Skin of body (tissue), 1 donor: ENCODE measurements at regions not wholly inside any gene's neighbourhood (a gene's known extent, or its start where the extent isn't known, plus 50 kb on each side); places are given as distances from the start of the nearest gene placed in this dataset.
A peak's percentile ranks its signal among the peaks of the same experiment; 100 is the strongest.
"Not testable (repeated sequence)": the region's sequence is repeated elsewhere in the genome, so short reads cannot be mapped to it uniquely, and the experiment has no call there.

ENCODE experiments used
- DNase-seq: peaks from one replicate; lab custom pipeline; 2025; lab: John Stamatoyannopoulos, UW

DNA sequence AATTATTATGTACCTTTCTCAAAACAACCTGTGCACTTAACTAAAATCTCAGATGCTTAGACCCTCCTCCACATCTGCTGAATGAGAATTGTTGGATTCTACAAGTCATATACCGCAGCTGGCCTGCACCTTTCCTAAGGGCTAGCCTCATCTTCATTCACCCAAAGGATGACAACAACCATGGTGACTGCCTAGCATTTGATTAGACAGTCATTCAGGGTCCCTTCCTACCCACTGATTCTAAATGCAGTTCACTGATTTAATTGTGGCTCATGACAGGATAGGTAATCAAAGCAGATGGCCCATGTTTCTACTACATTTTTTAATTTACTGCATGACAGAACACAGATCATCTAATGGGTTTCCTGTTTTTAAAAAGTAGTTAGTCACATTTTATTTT lies 551.9 kb upstream of the SLC10A2 start:
- no peak for DNase-seq

GRCh38 chr13:103615771-103616170 lies 549.6 kb upstream of the SLC10A2 start:
- DNase-seq, result no peak

- DNase-seq, result peak; percentile 39
These were observed 548.5 kb upstream of the SLC10A2 start for GRCh38 chr13:103614761-103615160.

DNA sequence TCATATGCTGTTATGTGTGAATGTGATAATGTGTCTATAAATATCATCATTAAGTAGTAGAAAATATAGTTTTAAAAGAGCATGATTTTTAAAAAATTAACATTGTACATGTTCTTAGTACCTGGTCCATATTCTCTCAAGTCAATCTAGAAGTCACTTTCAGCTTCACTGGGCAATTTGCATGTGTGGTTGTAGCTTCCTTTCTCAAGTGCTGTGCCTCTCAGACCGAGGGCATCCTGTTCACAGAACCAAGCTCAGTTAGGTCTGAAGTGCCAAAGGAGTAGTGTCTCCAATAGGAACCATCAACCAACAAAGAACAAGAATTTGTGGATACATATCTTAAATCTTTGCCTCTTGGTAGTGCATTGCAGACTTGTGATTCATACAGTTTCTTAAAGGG lies 541.8 kb upstream of the SLC10A2 start:
- no peak for DNase-seq

GRCh38 chr13:103605546-103606326 lies 539.5 kb upstream of the SLC10A2 start:
- DNase-seq, result no peak

DNA sequence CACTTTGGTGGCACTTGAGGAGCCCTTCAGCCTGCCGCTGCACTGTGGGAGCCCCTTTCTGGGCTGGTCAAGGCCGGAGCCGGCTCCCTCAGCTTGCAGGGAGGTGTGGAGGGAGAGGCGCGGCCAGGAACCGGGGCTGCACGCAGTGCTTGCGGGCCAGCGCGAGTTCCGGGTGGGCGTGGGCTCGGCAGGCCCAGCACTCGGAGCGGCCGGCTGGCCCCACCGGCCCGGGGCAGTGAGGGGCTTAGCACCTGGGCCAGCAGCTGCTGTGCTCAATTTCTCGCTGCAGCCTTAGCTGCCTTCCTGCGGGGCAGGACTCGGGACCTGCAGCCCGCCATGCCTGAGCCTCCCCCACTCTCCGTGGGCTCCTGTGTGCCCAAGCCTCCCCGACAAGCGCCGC lies 533.7 kb upstream of the SLC10A2 start:
- DNase-seq, result not testable (repeated sequence)

- peak; percentile 43 for DNase-seq
These were observed 532.5 kb upstream of the SLC10A2 start for GRCh38 chr13:103598671-103599070.

GRCh38 chr13:103573446-103573845 lies 507.2 kb upstream of the SLC10A2 start:
- DNase-seq, result no peak

DNA sequence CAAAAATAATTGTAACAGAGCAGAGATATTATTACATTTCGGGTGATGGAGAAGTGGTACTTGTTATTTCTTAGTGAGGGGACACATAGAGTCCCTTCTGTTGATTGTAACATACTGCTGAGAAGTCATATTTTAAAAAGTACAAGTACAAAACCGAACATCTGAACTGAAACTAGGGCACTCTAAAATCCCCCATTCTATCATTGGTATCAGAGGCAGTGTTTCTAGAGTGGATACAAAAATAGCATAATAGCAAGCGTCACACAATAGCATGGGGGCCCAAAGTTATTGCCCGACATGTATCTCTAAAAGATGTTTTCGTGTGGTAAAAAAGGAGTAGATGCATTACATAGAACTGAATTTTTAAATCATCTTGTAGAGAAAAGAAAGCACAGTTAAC lies 502.1 kb upstream of the SLC10A2 start:
- DNase-seq, result no peak

DNA sequence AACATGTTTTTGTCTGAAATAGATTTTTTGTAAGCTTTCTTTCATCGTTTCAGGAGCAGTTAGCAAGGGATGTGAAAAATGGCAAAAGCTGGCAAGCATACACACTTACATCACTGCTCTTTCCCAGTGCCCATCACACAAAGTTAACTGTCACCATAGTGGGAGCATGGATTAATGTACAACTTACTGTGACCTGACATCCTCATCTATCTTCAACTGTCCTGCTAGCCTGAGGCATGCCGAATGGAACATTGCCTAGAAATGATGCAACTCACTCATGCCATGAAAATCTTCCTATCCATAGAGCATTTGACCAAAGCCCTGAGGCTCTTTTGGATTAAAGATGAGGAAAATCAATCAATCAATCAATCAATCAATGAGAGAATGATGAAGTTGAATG lies 491.7 kb upstream of the SLC10A2 start:
- DNase-seq, result no peak

GRCh38 chr13:103556681-103557080 lies 490.5 kb upstream of the SLC10A2 start:
- DNase-seq, result no peak

DNA sequence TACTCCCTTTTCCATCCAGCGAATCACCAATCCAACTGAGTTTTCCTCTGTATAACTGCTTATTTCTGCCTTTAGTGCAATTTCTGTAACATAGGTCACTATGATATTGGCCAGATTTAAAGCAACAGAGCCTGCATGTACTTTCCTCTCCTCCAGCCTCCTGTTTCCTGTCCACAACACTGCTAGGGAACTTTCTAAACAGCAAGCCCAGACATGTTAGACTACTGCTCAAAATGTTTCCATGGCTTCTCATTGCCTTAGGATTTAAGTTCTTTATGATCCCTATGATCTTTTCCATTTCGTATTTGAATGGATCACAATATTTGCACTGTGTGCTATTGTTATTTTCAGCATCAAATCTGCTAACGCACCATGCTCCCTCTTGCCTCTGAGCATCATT lies 481.7 kb upstream of the SLC10A2 start:
- no peak for DNase-seq

DNA sequence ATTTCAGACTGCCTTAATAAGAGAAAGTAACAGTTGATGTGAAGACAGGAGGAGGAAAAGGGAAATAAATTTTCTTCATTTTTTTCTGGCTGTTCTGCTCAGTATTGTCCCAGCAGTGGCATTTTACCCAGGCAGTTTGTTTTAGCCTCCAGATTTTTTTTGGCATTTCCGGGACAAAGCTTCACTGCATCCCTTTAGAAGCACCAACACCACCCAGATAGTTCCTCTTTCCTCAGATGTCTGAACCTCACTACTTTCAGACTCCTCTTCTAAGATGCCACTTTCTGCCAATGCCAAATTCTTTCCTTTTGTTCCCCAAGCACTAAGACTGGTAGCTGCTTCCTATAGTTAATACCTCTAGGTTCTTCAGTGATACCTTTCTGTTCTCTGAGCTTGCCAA lies 480.1 kb upstream of the SLC10A2 start:
- no peak for DNase-seq

GRCh38 chr13:103542648-103543047 lies 476.4 kb upstream of the SLC10A2 start:
- no peak for DNase-seq

DNA sequence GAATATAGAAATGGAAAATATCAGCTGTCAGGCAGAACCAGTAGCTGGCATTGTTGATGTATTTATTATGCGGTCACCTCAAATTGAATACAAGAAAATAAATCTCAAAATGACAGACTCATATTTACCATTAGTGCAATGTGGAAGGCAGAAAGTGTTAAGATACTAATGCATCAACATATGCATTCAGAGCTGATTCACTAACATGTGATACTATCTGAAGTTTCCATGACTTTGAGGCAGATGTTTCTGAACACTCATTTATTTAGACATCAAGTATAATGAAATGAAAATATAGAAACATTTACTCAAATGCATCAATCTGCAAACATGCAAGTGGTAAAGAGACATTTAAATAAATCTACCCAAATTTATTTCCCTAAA lies 474.2 kb upstream of the SLC10A2 start:
- peak; percentile 15 for DNase-seq

DNA sequence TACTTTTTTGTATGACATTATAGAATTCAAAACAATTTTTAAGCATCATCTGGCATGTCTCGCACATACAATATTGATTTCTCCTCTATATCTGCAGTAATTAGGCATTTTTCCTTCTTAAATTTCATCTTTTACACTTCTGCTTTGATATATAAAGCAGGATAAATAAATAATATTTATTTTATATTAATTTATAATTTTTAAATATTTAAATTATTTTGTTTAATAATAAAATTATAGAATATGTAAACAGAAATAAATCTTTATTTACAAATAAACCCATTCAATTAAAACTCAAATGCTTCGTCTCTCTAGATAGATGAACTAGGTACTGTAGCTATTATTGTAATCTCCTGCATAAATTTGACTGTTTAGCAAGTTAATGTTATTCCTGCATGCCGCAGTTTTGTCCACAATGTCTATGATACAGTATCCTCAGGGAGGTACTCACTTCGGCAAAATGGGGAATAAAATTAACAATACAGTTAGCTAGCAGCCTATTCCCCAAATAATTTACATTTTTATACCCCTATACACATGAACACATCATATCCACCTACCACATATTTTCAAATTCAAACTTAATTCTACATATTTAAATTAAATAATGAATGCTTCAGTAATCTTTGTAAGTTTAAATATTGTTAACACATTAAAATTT lies 473.6 kb upstream of the SLC10A2 start:
- DNase-seq, result no peak

GRCh38 chr13:103539265-103539664 lies 473.0 kb upstream of the SLC10A2 start:
- no peak for DNase-seq

GRCh38 chr13:103537616-103538015 lies 471.4 kb upstream of the SLC10A2 start:
- no peak for DNase-seq

DNA sequence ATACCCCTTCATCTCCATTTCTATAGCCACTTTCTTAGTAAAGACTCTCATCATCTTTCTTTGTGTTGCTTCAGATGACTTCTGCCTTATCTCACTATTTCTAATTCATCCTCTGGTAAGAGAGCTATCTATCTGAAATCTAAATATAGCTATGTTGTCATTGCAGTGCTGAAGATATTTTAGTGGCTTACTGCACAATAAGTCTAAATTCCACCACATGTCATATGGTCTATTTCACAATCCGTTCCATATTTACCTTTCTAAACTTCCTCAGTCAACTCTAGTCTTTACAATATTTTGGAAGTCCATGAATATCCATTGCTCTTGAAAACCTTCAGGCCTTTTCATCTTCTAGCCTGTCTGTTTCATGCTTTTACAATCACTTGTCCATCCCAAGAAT lies 465.1 kb upstream of the SLC10A2 start:
- no peak for DNase-seq

GRCh38 chr13:103528437-103528836 lies 462.2 kb upstream of the SLC10A2 start:
- no peak for DNase-seq

DNA sequence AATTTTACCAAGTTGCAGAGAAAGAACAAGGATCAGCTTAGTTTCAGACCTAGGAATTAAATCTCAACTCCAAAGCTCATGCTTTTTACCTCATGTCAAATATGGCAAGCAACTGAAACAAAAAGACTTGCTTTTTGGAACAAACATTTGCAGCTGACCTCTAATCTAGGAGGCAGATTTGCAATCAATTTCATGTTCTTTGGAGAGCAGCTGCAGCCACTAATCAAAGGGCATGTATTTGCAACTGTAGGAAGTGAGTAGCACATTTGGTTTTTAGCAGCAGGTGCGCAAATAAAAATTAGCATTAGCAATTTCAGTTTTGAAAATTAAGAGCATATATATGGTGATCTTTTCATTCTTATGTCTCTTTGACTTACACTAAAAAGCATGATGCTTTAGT lies 459.3 kb upstream of the SLC10A2 start:
- DNase-seq, result no peak

GRCh38 chr13:103523858-103524257 lies 457.6 kb upstream of the SLC10A2 start:
- no peak for DNase-seq

- no peak for DNase-seq
These were observed 455.3 kb upstream of the SLC10A2 start for GRCh38 chr13:103521532-103521931.
